Aorta (tissue), 5 donors: ENCODE measurements at regions not wholly inside any gene's neighbourhood (a gene's known extent, or its start where the extent isn't known, plus 50 kb on each side); places are given as distances from the start of the nearest gene placed in this dataset.

Source experiments
- ATAC-seq: fragments of 200-7000 bp; cut with Tn5 transposase; one replicate; pipeline ENCODE4 v1.9.1; 2022; ENCODE audit warnings: moderate library complexity; ENCODE audit not compliant: low FRiP score
- DNase-seq, 2 donors: peaks; one replicate each; pipeline ENCODE4 v3.0.0-alpha.2; 2020
- H3K27ac ChIP-seq, 2 donors: one replicate each; pipeline ENCODE4 v1.5.1; 2013; ENCODE audit warnings: low read length in 2 of 2, mild to moderate bottlenecking in 2 of 2, moderate library complexity in 2 of 2, control low read depth in 1 of 2, inconsistent platforms in 1 of 2, low read depth in 1 of 2
- H3K27me3 ChIP-seq, 2 donors: one replicate each; pipeline ENCODE4 v1.6.1; 2013; ENCODE audit warnings: control low read depth in 1 of 2, low read length in 1 of 2, mild to moderate bottlenecking in 1 of 2, moderate library complexity in 1 of 2; ENCODE audit not compliant: insufficient read depth in 2 of 2, control insufficient read depth in 1 of 2
- H3K36me3 ChIP-seq, 2 donors: one replicate each; pipeline ENCODE4 v1.6.1; 2013; ENCODE audit warnings: control low read depth in 1 of 2, low read length in 1 of 2, mild to moderate bottlenecking in 1 of 2; ENCODE audit not compliant: insufficient read depth in 2 of 2, control insufficient read depth in 1 of 2
- H3K4me1 ChIP-seq, 2 donors: one replicate each; pipeline ENCODE4 v1.6.1; 2013; ENCODE audit warnings: low read length in 2 of 2, control low read depth in 1 of 2, mild to moderate bottlenecking in 1 of 2, moderate library complexity in 1 of 2; ENCODE audit not compliant: insufficient read depth in 2 of 2, control insufficient read depth in 1 of 2
- H3K4me3 ChIP-seq, 2 donors: one replicate each; pipeline ENCODE4 v1.5.1; 2013; ENCODE audit warnings: low read length in 2 of 2, control low read depth in 1 of 2, mild to moderate bottlenecking in 1 of 2
- H3K9me3 ChIP-seq: one replicate; pipeline ENCODE4 v1.6.1; 2013; ENCODE audit warnings: mild to moderate bottlenecking, low read length; ENCODE audit not compliant: control insufficient read depth
- WGBS, 2 donors: extraction: QIAGEN DNeasy Blood & Tissue Kit; methylation state at CpG; one replicate each; pipeline ENCODE4 v1.1.7; 2013; 5-methylcytosine and 5-hydroxymethylcytosine counted together
- intact Hi-C, 2 donors: fragments of 100-400 bp; cut with DNase I; formaldehyde crosslinking; loops; one replicate each; pipeline versions ENCODE4 v1.14.2 to v1.15.0; 2022
- donor health status: healthy with polysubstance abuse.
- donor health status: Bipolar disorder and iron deficiency.
- donor health status: DM: no; HTN: no; CAD: no.
- donor health status: DM: no; HTN: no; CAD: no.
- donor health status: DM: yes; HTN: yes; CAD: no.

- 6 to 8% methylated on average over 6 of the region's 6 CpGs for WGBS, 2 donors
- H3K36me3 ChIP-seq: no peaks in the 10 kb centered on the region
- no peak overlapping the region for H3K4me3 ChIP-seq
- no peaks in the 10 kb centered on the region for H3K9me3 ChIP-seq
- ATAC-seq: peak; percentile 44
- peak overlapping the region; percentile 84 to 96 for H3K27ac ChIP-seq
- DNase-seq: no peak
- intact Hi-C loops: no loop called here
- H3K27me3 ChIP-seq: no peaks in the 10 kb centered on the region
- H3K4me1 ChIP-seq: peaks cover 0 to 2% of the 10 kb centered on the region in 2 donors
Measured at GRCh38 chr1:8078176-8078671, 52.1 kb upstream of the ERRFI1 start.

DNA sequence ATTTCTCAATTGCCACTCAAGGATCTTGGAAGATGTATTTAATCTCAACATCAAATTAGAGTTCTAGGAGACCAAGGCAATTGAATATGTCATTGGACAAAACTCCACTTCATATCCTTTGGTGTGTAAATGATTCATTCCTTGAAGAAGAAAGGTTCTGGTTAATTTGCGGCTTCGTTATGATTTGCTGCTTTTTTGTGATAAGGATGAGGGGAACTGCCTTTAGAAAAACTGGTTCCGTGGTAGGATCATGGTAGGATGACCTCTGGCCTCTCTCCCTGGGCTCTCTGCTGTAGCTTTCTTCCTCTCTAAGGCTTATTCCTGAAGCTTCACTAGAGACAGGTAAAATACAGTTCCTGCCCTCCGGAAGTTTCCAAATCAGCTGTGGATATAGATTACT lies 51.5 kb upstream of the ERRFI1 start:
- ATAC-seq (no peak), DNase-seq (no peak)
- Histone ChIP-seq H3K4me3 (no peak overlapping the region), H3K27me3 (no peaks in the 10 kb centered on the region), H3K27ac (peak overlapping the region; percentile 96 to 100), H3K9me3 (no peaks in the 10 kb centered on the region), H3K4me1 (peaks cover 0 to 2% of the 10 kb centered on the region in 2 donors), H3K36me3 (no peaks in the 10 kb centered on the region)
- intact Hi-C loops: loop anchor here in 1 of 2 donors (2.0 kb wide), 1 partner anchor 15 kb away; no protein-coding TSS in a partner anchor
- 28 to 31% methylated on average over 4 of the region's 4 CpGs for WGBS, 2 donors

GRCh38 chr1:8077120-8077573 lies 51.0 kb upstream of the ERRFI1 start:
- ATAC-seq (peak; percentile 93), DNase-seq (peak; percentile 83 to 84)
- Histone ChIP-seq H3K27ac (peak overlapping the region; percentile 40 to 96), H3K4me3 (no peak overlapping the region), H3K27me3 (no peaks in the 10 kb centered on the region), H3K9me3 (no peaks in the 10 kb centered on the region), H3K4me1 (peaks cover 0 to 2% of the 10 kb centered on the region in 2 donors), H3K36me3 (no peaks in the 10 kb centered on the region)
- 2 to 7% methylated on average over 8 of the region's 8 CpGs for WGBS, 2 donors
- intact Hi-C loops: loop anchor here in 1 of 2 donors (2.0 kb wide), 1 partner anchor 14 kb away; no protein-coding TSS in a partner anchor

- 92 to 93% methylated on average over 4 of the region's 4 CpGs for WGBS, 2 donors
- intact Hi-C loops: loop anchor here in 1 of 2 donors (2.0 kb wide), 1 partner anchor 13 kb away; no protein-coding TSS in a partner anchor
- ATAC-seq (no peak), DNase-seq (no peak)
- Histone ChIP-seq H3K4me1 (peaks cover 0 to 2% of the 10 kb centered on the region in 2 donors), H3K9me3 (no peaks in the 10 kb centered on the region), H3K27me3 (no peaks in the 10 kb centered on the region), H3K36me3 (no peaks in the 10 kb centered on the region), H3K27ac (peak overlapping the region in 1 of 2 donors; percentile 73), H3K4me3 (no peak overlapping the region)
Measured at GRCh38 chr1:8076176-8076575, 50.1 kb upstream of the ERRFI1 start.
